ENCODE measurements at regions not wholly inside any gene's neighbourhood (a gene's known extent, or its start where the extent isn't known, plus 50 kb on each side); places are given as distances from the start of the nearest gene placed in this dataset.

- no peak for TF ChIP-seq POLR2A (IDR thresholded peaks at IDR 0.05)
- no peak for TF ChIP-seq CTCF (IDR thresholded peaks at IDR 0.05)
These were observed 177.6 kb upstream of the LMNTD1 start for GRCh38 chr12:25730489-25731349.

All from adrenal gland (tissue), 5 donors.